Psoas muscle (tissue), 7 donors: ENCODE measurements at regions not wholly inside any gene's neighbourhood (a gene's known extent, or its start where the extent isn't known, plus 50 kb on each side); places are given as distances from the start of the nearest gene placed in this dataset.

Experiments used
- ATAC-seq, 4 donors: fragments of 200-7000 bp; cut with Tn5 transposase; one replicate each; pipeline ENCODE4 v1.9.1; 2020; ENCODE audit warnings: moderate library complexity in 3 of 4, mild to moderate bottlenecking in 2 of 4
- DNase-seq, 2 donors: peaks; one replicate each; pipeline ENCODE4 v3.0.0-alpha.2; 2020
- H3K27ac ChIP-seq: fragments of 200-600 bp; one replicate; pipeline ENCODE4 v1.8.0; 2022
- H3K27me3 ChIP-seq, 3 donors: fragments of 200-600 bp in 1 of 3; one replicate each; pipeline versions ENCODE4 v1.6.1 to v1.8.0; 2013 to 2022; ENCODE audit warnings: low read length in 2 of 3, mild to moderate bottlenecking in 2 of 3, moderate library complexity in 1 of 3; ENCODE audit not compliant: insufficient read depth in 3 of 3
- H3K36me3 ChIP-seq, 2 donors: fragments of 200-600 bp in 1 of 2; one replicate each; pipeline versions ENCODE4 v1.6.1 to v1.8.0; 2013 to 2022; ENCODE audit warnings: low read depth in 1 of 2, mild to moderate bottlenecking in 1 of 2, moderate library complexity in 1 of 2; ENCODE audit not compliant: insufficient read depth in 1 of 2
- H3K4me1 ChIP-seq: fragments of 200-600 bp; one replicate; pipeline ENCODE4 v1.8.0; 2022
- H3K4me3 ChIP-seq: fragments of 200-600 bp; one replicate; pipeline ENCODE4 v1.8.0; 2022; ENCODE audit warnings: mild to moderate bottlenecking
- H3K9me3 ChIP-seq: fragments of 200-600 bp; one replicate; pipeline ENCODE4 v1.8.0; 2022
- CTCF ChIP-seq: fragments of 200-600 bp; IDR thresholded peaks from one replicate; pipeline ENCODE4 v1.8.0; 2022; ENCODE audit warnings: antibody characterized with exemption
- WGBS, 3 donors: extraction: QIAGEN DNeasy Blood & Tissue Kit; methylation state at CpG; one replicate each; pipeline versions ENCODE4 v1.1.6 to v1.1.7; 2013; 5-methylcytosine and 5-hydroxymethylcytosine counted together
- intact Hi-C, 2 donors: fragments of 100-400 bp; cut with DNase I; formaldehyde crosslinking; loops; one replicate each; pipeline versions ENCODE4 v1.11.0 to v1.14.2; 2022
- donor health status: healthy with polysubstance abuse.
- donor health status: DM: no; HTN: no; CAD: no; lungs with moderate emphysema.
- donor health status: Bipolar disorder and iron deficiency.
- donor health status: healthy.
- donor health status: DM: yes; HTN: yes; CAD: no.
- donor health status: DM: no; HTN: no; CAD: no.
- donor health status: DM: yes; HTN: yes; CAD: no.

- Histone ChIP-seq H3K4me3 (no peak overlapping the region), H3K9me3 (no peaks in the 10 kb centered on the region), H3K36me3 (no peaks in the 10 kb centered on the region), H3K27me3 (peaks cover 0 to 4% (median 0%) of the 10 kb centered on the region in 3 donors), H3K27ac (no peak overlapping the region), H3K4me1 (no peaks in the 10 kb centered on the region)
- DNase-seq (no peak), ATAC-seq (no peak)
- TF ChIP-seq CTCF, result no peak
- WGBS, 3 donors, result 83 to 92% (median 90%) methylated on average over 2 of the region's 2 CpGs
- intact Hi-C loops, result no loop called here
Observed at GRCh38 chr2:13942111-13942510, 690.4 kb upstream of the LRATD1 start.

DNA sequence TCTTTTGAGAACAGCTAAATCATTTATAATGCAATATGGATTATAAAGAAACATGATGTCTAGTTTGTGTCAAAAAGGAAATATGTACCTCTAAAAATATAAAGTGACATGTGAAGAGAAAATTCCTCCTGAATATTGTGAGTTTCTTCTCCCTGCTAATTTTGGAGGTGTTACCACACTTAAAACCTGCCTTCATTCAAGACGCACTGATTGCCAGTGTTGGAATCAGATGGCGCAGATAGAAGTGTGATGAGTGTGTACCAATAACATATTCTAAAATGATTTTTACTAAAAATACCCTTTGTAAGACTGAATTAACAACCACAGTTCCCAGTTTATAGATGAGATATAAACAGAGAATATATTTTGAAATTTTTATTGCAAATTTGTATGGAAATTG is 681.8 kb upstream of the LRATD1 start:
- Histone ChIP-seq H3K4me3 (no peak overlapping the region), H3K4me1 (no peaks in the 10 kb centered on the region), H3K27me3 (no peaks in the 10 kb centered on the region), H3K36me3 (no peaks in the 10 kb centered on the region), H3K9me3 (no peaks in the 10 kb centered on the region), H3K27ac (no peak overlapping the region)
- no peak for DNase-seq
- no peak for ATAC-seq
- WGBS, 3 donors, result 96 to 99% (median 99%) methylated on average over 2 of the region's 2 CpGs
- no peak for TF ChIP-seq CTCF
- intact Hi-C loops, result no loop called here

DNA sequence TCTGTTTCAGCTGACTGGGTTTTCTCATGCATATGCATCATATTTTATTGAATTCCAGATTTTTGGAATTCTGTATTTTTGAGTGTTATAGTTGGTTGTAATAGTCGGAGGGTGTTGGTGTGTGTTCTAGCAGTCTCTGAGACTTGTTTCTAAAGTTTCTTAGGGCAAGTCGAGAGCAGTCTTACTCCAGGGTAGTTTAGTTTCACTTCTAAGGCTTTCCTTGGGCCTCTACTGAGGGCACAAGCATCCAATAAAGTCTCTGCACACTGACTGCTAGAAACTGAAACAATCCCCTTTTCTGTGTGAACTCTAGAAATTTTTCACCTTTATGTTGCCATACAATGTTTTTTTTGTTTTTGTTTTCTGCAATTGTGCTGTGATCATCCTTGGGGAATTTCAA is 663.7 kb upstream of the LRATD1 start:
- no peaks in the 10 kb centered on the region for H3K9me3 ChIP-seq
- ATAC-seq, result no peak
- H3K27me3 ChIP-seq, result no peaks in the 10 kb centered on the region
- no peaks in the 10 kb centered on the region for H3K36me3 ChIP-seq
- intact Hi-C loops, result no loop called here
- no peak overlapping the region for H3K27ac ChIP-seq
- no peak for DNase-seq
- WGBS, 3 donors, result 48 to 67% (median 59%) methylated on average over 2 of the region's 2 CpGs
- no peak overlapping the region for H3K4me3 ChIP-seq
- H3K4me1 ChIP-seq, result no peaks in the 10 kb centered on the region
- TF ChIP-seq CTCF, result no peak

GRCh38 chr2:13986119-13986720 is 646.3 kb upstream of the LRATD1 start:
- ATAC-seq, result no peak
- 86 to 88% (median 87%) methylated on average over 8 of the region's 8 CpGs for WGBS, 3 donors
- H3K9me3 ChIP-seq, result no peaks in the 10 kb centered on the region

More at GRCh38 chr2:13986119-13986720, 646.3 kb upstream of the LRATD1 start:
- Histone ChIP-seq H3K36me3 (no peaks in the 10 kb centered on the region), H3K27ac (no peak overlapping the region), H3K4me3 (no peak overlapping the region), H3K27me3 (no peaks in the 10 kb centered on the region), H3K4me1 (no peaks in the 10 kb centered on the region)
- DNase-seq, result no peak
- TF ChIP-seq CTCF, result no peak
- intact Hi-C loops, result no loop called here
